Endothelial cell of umbilical vein (primary cell): ENCODE measurements at regions not wholly inside any gene's neighbourhood (a gene's known extent, or its start where the extent isn't known, plus 50 kb on each side); places are given as distances from the start of the nearest gene placed in this dataset.

Experiments
- BruUV-seq: library from RNA; stranded (reverse); fragments of 400-500 nt; replicated peaks from 2 replicates; lab custom pipeline; 2021; lab: Mats Ljungman, UMichigan
- CTCF ChIA-PET: fragments of 300-600, 350-600 bp; sonication (Branson Sonifier 250); formaldehyde crosslinking; loops from one replicate; lab custom pipeline; 2021; ENCODE audit warnings: antibody characterized with exemption, inconsistent platforms; lab: Charles Lee
- POLR2A ChIA-PET: fragments of 300-600, 350-600 bp; sonication (Branson Sonifier 250); formaldehyde crosslinking; loops from one replicate; lab custom pipeline; 2021; ENCODE audit warnings: antibody characterized with exemption, inconsistent platforms; lab: Charles Lee
- DNase-seq: peaks from one replicate; pipeline ENCODE4 v3.0.0-alpha.2; 2011; ENCODE audit warnings: low read depth, low spot score
- FAIRE-seq: peaks from 2 replicates; lab custom pipeline; 2011; peaks lifted over from hg19 to GRCh38; lab: Jason Lieb, UNC
- H2AFZ ChIP-seq: 2 replicates; pipeline ENCODE4 v1.6.0; 2012; ENCODE audit warnings: low read depth, low read length, control low read depth, inconsistent platforms
- H3K27ac ChIP-seq: 2 replicates; pipeline ENCODE4 v1.5.1; 2011; ENCODE audit warnings: low read depth, mild to moderate bottlenecking, control low read depth, low read length, moderate library complexity; ENCODE audit not compliant: insufficient read depth
- H3K27me3 ChIP-seq, 2 experiments: 2 replicates each; pipeline versions ENCODE4 v1.6.0 to v1.6.1; 2011; ENCODE audit warnings: low read length in 2 of 2, mixed read lengths in 1 of 2; ENCODE audit not compliant: control insufficient read depth in 2 of 2, insufficient read depth in 2 of 2
- H3K36me3 ChIP-seq, 2 experiments: 2 replicates in 1 of 2; 3 replicates in 1 of 2; pipeline ENCODE4 v1.5.1; 2011; ENCODE audit warnings: low read length in 2 of 2, mild to moderate bottlenecking in 1 of 2, moderate library complexity in 1 of 2; ENCODE audit not compliant: control insufficient read depth in 2 of 2, insufficient read depth in 2 of 2; ENCODE audit errors: extremely low read depth in 1 of 2
- H3K4me1 ChIP-seq: 3 replicates; pipeline ENCODE4 v1.5.1; 2011; ENCODE audit warnings: mild to moderate bottlenecking, low read length; ENCODE audit not compliant: control insufficient read depth, insufficient read depth; ENCODE audit errors: extremely low read depth
- H3K4me2 ChIP-seq: 2 replicates; pipeline ENCODE4 v1.6.1; 2011; ENCODE audit warnings: low read length, control low read depth, mixed read lengths; ENCODE audit not compliant: insufficient read depth
- H3K4me3 ChIP-seq, 3 experiments: fragments of 200-600 bp in 1 of 3; sonication (generic), shearing (Covaris generic) in 1 of 3; replicated peaks in 1 of 3; 2 replicates each; pipeline ENCODE4 v1.5.1; 2011 to 2016; ENCODE audit warnings: control low read depth in 3 of 3, low read length in 3 of 3, mild to moderate bottlenecking in 2 of 3, inconsistent platforms in 1 of 3, low read depth in 1 of 3, moderate library complexity in 1 of 3; ENCODE audit not compliant: insufficient read depth in 1 of 3
- H3K79me2 ChIP-seq: 2 replicates; pipeline ENCODE4 v1.6.0; 2012; ENCODE audit warnings: low read length, inconsistent platforms; ENCODE audit not compliant: control insufficient read depth, insufficient read depth
- H3K9ac ChIP-seq: replicated peaks from 2 replicates; pipeline ENCODE3; 2011; ENCODE audit warnings: low read length, control low read depth; ENCODE audit not compliant: insufficient read depth; ENCODE audit errors: extremely low read depth
- H3K9me1 ChIP-seq: replicated peaks from 3 replicates; pipeline ENCODE4 v1.6.0; 2011; ENCODE audit warnings: mild to moderate bottlenecking, low read length; ENCODE audit not compliant: control insufficient read depth, insufficient read depth; ENCODE audit errors: extremely low read depth
- H3K9me3 ChIP-seq: replicated peaks from 2 replicates; pipeline ENCODE4 v1.5.1; 2012; ENCODE audit warnings: low read length, inconsistent platforms; ENCODE audit not compliant: control insufficient read depth, insufficient read depth
- H4K20me1 ChIP-seq: replicated peaks from 2 replicates; pipeline ENCODE3; 2011; ENCODE audit warnings: mild to moderate bottlenecking, low read length; ENCODE audit not compliant: control insufficient read depth, insufficient read depth; ENCODE audit errors: extremely low read depth
- EZH2 ChIP-seq: IDR thresholded peaks from 2 replicates; pipeline ENCODE4 v1.6.1; 2012; ENCODE audit warnings: borderline replicate concordance, low read depth, mild to moderate bottlenecking, moderate library complexity, low read length, inconsistent platforms; ENCODE audit not compliant: severe bottlenecking
- FOS ChIP-seq: IDR thresholded peaks from 2 replicates; pipeline ENCODE4 v1.6.1; 2011; ENCODE audit warnings: mild to moderate bottlenecking, low read length, moderate library complexity, borderline replicate concordance; ENCODE audit not compliant: insufficient read depth
- GATA2 ChIP-seq: IDR thresholded peaks from 2 replicates; pipeline ENCODE4 v1.7.0; 2011; ENCODE audit warnings: low read depth, mild to moderate bottlenecking, moderate library complexity, mixed read lengths, low read length; ENCODE audit not compliant: insufficient read length, insufficient read depth
- POLR2A ChIP-seq: IDR thresholded peaks from 2 replicates; pipeline ENCODE4 v1.6.1; 2012; ENCODE audit warnings: low read depth, mild to moderate bottlenecking, control low read depth, low read length
- dilution Hi-C: fragments of 300-500 bp; cut with MboI; formaldehyde crosslinking; loops from one replicate; pipeline ENCODE4 v1.15.0; 2019; ENCODE audit warnings: low sequenced_read_pairs; ENCODE audit not compliant: extremely low pct_ligation_motif_present
- intact Hi-C: fragments of 100-400 bp; cut with micrococcal nuclease; formaldehyde crosslinking; loops from one replicate; pipeline ENCODE4 v1.10.0; 2022
- TF ChIP-seq, protein P1 (sequence below), 2 donors: IDR thresholded peaks; 1 replicate in 1 of 2; 2 replicates in 1 of 2; pipeline ENCODE4 v1.5.1; 2011; ENCODE audit warnings: low read length in 2 of 2, mild to moderate bottlenecking in 2 of 2, moderate library complexity in 2 of 2, control low read depth in 1 of 2, inconsistent platforms in 1 of 2, low read depth in 1 of 2; ENCODE audit not compliant: insufficient read depth in 1 of 2; ENCODE audit errors: extremely low read depth in 1 of 2

DNA sequence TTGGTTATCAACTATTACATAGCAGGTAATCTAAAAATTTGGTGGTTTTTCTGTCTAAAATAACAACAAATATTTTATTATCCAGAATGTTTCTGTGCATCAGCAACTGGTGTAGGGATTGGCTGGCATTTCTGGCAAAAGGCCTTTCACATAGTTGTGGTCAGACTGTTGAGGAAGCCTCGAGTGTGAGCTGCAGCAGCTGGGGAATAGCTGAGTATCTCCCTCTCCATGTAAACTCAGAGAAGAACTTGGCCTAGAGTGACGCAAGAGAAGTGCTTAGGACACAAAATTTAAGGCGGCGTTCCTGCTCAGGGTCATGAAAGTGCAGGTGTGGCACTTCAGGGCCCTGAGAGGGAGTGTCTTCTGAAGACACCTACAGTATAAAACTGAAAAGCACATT lies 558.9 kb downstream of the SPOCK3 start:
- dilution Hi-C loops = no loop called here
- no peaks in the 10 kb centered on the region for H4K20me1 ChIP-seq
- H2AFZ ChIP-seq = no peak overlapping the region
- DNase-seq (no peak), FAIRE-seq (no peak)
- CTCF ChIA-PET = no interaction called here
- no peak overlapping the region for H3K9ac ChIP-seq
- H3K9me1 ChIP-seq = no peaks in the 10 kb centered on the region
- H3K27me3 ChIP-seq = no peaks in the 10 kb centered on the region
- BruUV-seq = no TSS peak
- H3K4me1 ChIP-seq = no peaks in the 10 kb centered on the region
- intact Hi-C loops = no loop called here
- no peak overlapping the region for H3K4me2 ChIP-seq
- no peak overlapping the region for H3K4me3 ChIP-seq
- no peak overlapping the region for H3K27ac ChIP-seq
- H3K79me2 ChIP-seq = no peaks in the 10 kb centered on the region
- POLR2A ChIA-PET = no interaction called here
- H3K9me3 ChIP-seq = no peaks in the 10 kb centered on the region
- H3K36me3 ChIP-seq = no peaks in the 10 kb centered on the region
- TF ChIP-seq GATA2 (no peak), FOS (no peak)

DNA sequence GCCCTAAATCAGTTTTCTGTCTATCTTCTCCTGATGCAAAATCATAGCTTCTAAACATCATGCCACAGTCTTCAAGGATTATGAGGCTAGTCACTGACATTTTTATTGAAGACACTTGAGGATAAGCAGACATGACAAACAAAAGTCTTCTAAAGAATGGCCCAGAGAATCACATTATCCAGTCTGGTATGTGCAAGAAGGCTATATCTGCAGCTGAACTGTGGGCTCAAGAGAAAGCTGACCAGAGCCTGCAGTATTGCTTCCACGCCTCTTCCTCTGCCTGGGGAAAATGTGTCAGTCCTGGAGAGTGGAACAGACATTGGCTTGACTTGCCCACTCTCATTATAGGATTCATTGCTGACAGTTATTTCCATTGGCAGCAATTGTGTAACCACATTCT lies 553.5 kb downstream of the SPOCK3 start:
- Histone ChIP-seq H3K4me3 (no peak overlapping the region), H3K27ac (no peak overlapping the region), H3K27me3 (no peaks in the 10 kb centered on the region), H3K4me1 (no peaks in the 10 kb centered on the region), H3K9me3 (peaks cover 2% of the 10 kb centered on the region), H4K20me1 (no peaks in the 10 kb centered on the region), H3K79me2 (no peaks in the 10 kb centered on the region), H3K9me1 (no peaks in the 10 kb centered on the region), H2AFZ (no peak overlapping the region), H3K36me3 (no peaks in the 10 kb centered on the region), H3K4me2 (no peak overlapping the region), H3K9ac (no peak overlapping the region)
- no TSS peak for BruUV-seq
- intact Hi-C loops (no loop called here), dilution Hi-C loops (no loop called here)
- FAIRE-seq (no peak), DNase-seq (no peak)
- ChIA-PET POLR2A (no interaction called here), CTCF (no interaction called here)
- TF ChIP-seq EZH2 (no peak), POLR2A (no peak)
- TF ChIP-seq, protein P1, sequence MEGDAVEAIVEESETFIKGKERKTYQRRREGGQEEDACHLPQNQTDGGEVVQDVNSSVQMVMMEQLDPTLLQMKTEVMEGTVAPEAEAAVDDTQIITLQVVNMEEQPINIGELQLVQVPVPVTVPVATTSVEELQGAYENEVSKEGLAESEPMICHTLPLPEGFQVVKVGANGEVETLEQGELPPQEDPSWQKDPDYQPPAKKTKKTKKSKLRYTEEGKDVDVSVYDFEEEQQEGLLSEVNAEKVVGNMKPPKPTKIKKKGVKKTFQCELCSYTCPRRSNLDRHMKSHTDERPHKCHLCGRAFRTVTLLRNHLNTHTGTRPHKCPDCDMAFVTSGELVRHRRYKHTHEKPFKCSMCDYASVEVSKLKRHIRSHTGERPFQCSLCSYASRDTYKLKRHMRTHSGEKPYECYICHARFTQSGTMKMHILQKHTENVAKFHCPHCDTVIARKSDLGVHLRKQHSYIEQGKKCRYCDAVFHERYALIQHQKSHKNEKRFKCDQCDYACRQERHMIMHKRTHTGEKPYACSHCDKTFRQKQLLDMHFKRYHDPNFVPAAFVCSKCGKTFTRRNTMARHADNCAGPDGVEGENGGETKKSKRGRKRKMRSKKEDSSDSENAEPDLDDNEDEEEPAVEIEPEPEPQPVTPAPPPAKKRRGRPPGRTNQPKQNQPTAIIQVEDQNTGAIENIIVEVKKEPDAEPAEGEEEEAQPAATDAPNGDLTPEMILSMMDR (IDR thresholded peaks at IDR 0.05; ENCODE audit: extremely low read depth in 1 of 2, insufficient read depth in 1 of 2, low read depth in 1 of 2, low read length in 2 of 2) = no peak
